ENCODE measurements at regions not wholly inside any gene's neighbourhood (a gene's known extent, or its start where the extent isn't known, plus 50 kb on each side); places are given as distances from the start of the nearest gene placed in this dataset.

GRCh38 chr3:34544136-34544535 lies 745.7 kb downstream of the PDCD6IP start:
- no TSS peak for BruUV-seq (replicated peaks)
- H3K27ac ChIP-seq (ENCODE audit: insufficient read depth, low read depth, low read length), result no peak overlapping the region
- dilution Hi-C loops (cut with MboI; ENCODE audit: extremely low pct_ligation_motif_present, low sequenced_read_pairs) (no loop called here), intact Hi-C loops (cut with micrococcal nuclease) (no loop called here)
- H3K4me3 ChIP-seq (replicated peaks in 1 of 3; ENCODE audit: insufficient read depth in 1 of 3, low read depth in 1 of 3, low read length in 3 of 3), result no peak overlapping the region
- TF ChIP-seq MYC (IDR thresholded peaks at IDR 0.05; ENCODE audit: low read depth, low read length) (no peak), CTCF (IDR thresholded peaks at IDR 0.05; ENCODE audit: extremely low read depth in 1 of 2, insufficient read depth in 1 of 2, low read depth in 1 of 2, low read length in 2 of 2) (no peak), GATA2 (IDR thresholded peaks at IDR 0.05; ENCODE audit: insufficient read depth, insufficient read length, low read depth, low read length) (no peak)
- H3K79me2 ChIP-seq (ENCODE audit: control insufficient read depth, insufficient read depth, low read length), result no peaks in the 10 kb centered on the region
- CTCF ChIA-PET, result no interaction called here
- no peaks in the 10 kb centered on the region for H3K27me3 ChIP-seq (ENCODE audit: control insufficient read depth in 2 of 2, insufficient read depth in 2 of 2, low read length in 2 of 2)
- no peaks in the 10 kb centered on the region for H3K9me1 ChIP-seq (replicated peaks; ENCODE audit: control insufficient read depth, extremely low read depth, insufficient read depth, low read length)
- POLR2A ChIA-PET, result no interaction called here
- no peaks in the 10 kb centered on the region for H4K20me1 ChIP-seq (replicated peaks; ENCODE audit: control insufficient read depth, extremely low read depth, insufficient read depth, low read length)
- H2AFZ ChIP-seq (ENCODE audit: low read depth, low read length), result no peak overlapping the region
- H3K9ac ChIP-seq (replicated peaks; ENCODE audit: extremely low read depth, insufficient read depth, low read length), result no peak overlapping the region
- H3K9me3 ChIP-seq (replicated peaks; ENCODE audit: control insufficient read depth, insufficient read depth, low read length), result no peaks in the 10 kb centered on the region
- FAIRE-seq, result no peak
- H3K4me1 ChIP-seq (ENCODE audit: control insufficient read depth, extremely low read depth, insufficient read depth, low read length), result no peaks in the 10 kb centered on the region
- no peak overlapping the region for H3K4me2 ChIP-seq (ENCODE audit: insufficient read depth, low read length)
- H3K36me3 ChIP-seq (ENCODE audit: control insufficient read depth in 2 of 2, extremely low read depth in 1 of 2, insufficient read depth in 2 of 2, low read length in 2 of 2), result no peaks in the 10 kb centered on the region
- DNase-seq (ENCODE audit: low read depth, low spot score), result no peak

- H3K27me3 ChIP-seq (ENCODE audit: control insufficient read depth in 2 of 2, insufficient read depth in 2 of 2, low read length in 2 of 2), result no peaks in the 10 kb centered on the region
- no peak overlapping the region for H3K27ac ChIP-seq (ENCODE audit: insufficient read depth, low read depth, low read length)
- dilution Hi-C loops (cut with MboI; ENCODE audit: extremely low pct_ligation_motif_present, low sequenced_read_pairs), result no loop called here
- no peaks in the 10 kb centered on the region for H3K9me1 ChIP-seq (replicated peaks; ENCODE audit: control insufficient read depth, extremely low read depth, insufficient read depth, low read length)
- no peak for TF ChIP-seq POLR2AphosphoS5 (IDR thresholded peaks at IDR 0.05; ENCODE audit: insufficient read depth, low read depth, low read length)
- no peak for TF ChIP-seq CTCF (IDR thresholded peaks at IDR 0.05; ENCODE audit: extremely low read depth in 1 of 2, insufficient read depth in 1 of 2, low read depth in 1 of 2, low read length in 2 of 2)
- no peak for TF ChIP-seq MAX (IDR thresholded peaks at IDR 0.05; ENCODE audit: insufficient read depth, insufficient read length)
- no peak for TF ChIP-seq JUN (IDR thresholded peaks at IDR 0.05; ENCODE audit: borderline replicate concordance, insufficient read depth, insufficient read length, low read depth)
- no peak for TF ChIP-seq POLR2A (IDR thresholded peaks at IDR 0.05; ENCODE audit: low read depth, low read length)
- no peak for TF ChIP-seq EZH2 (IDR thresholded peaks at IDR 0.05; ENCODE audit: borderline replicate concordance, low read depth, low read length, severe bottlenecking)
- no peak for TF ChIP-seq MYC (IDR thresholded peaks at IDR 0.05; ENCODE audit: low read depth, low read length)
- no peak for TF ChIP-seq GATA2 (IDR thresholded peaks at IDR 0.05; ENCODE audit: insufficient read depth, insufficient read length, low read depth, low read length)
- FAIRE-seq (no peak), DNase-seq (ENCODE audit: low read depth, low spot score) (no peak)
- POLR2A ChIA-PET, result no interaction called here
- BruUV-seq (replicated peaks), result no TSS peak
- H3K4me3 ChIP-seq (replicated peaks in 1 of 3; ENCODE audit: insufficient read depth in 1 of 3, low read depth in 1 of 3, low read length in 3 of 3), result no peak overlapping the region
- CTCF ChIA-PET, result no interaction called here
- no peaks in the 10 kb centered on the region for H4K20me1 ChIP-seq (replicated peaks; ENCODE audit: control insufficient read depth, extremely low read depth, insufficient read depth, low read length)
- no peaks in the 10 kb centered on the region for H3K4me1 ChIP-seq (ENCODE audit: control insufficient read depth, extremely low read depth, insufficient read depth, low read length)
- H3K79me2 ChIP-seq (ENCODE audit: control insufficient read depth, insufficient read depth, low read length), result no peaks in the 10 kb centered on the region
- no peaks in the 10 kb centered on the region for H3K36me3 ChIP-seq (ENCODE audit: control insufficient read depth in 2 of 2, extremely low read depth in 1 of 2, insufficient read depth in 2 of 2, low read length in 2 of 2)
- no peak overlapping the region for H3K4me2 ChIP-seq (ENCODE audit: insufficient read depth, low read length)
- intact Hi-C loops (cut with micrococcal nuclease), result no loop called here
- H3K9me3 ChIP-seq (replicated peaks; ENCODE audit: control insufficient read depth, insufficient read depth, low read length), result no peaks in the 10 kb centered on the region
- no peak overlapping the region for H2AFZ ChIP-seq (ENCODE audit: low read depth, low read length)
- no peak overlapping the region for H3K9ac ChIP-seq (replicated peaks; ENCODE audit: extremely low read depth, insufficient read depth, low read length)
Observed at GRCh38 chr3:34547297-34547920, 749.0 kb downstream of the PDCD6IP start.

Measured in endothelial cell of umbilical vein (primary cell).